Ovary (tissue), 7 donors: ENCODE measurements at regions not wholly inside any gene's neighbourhood (a gene's known extent, or its start where the extent isn't known, plus 50 kb on each side); places are given as distances from the start of the nearest gene placed in this dataset.

Experiments
- DNase-seq, 5 donors: peaks; one replicate each; pipeline ENCODE4 v3.0.0-alpha.2; 2019 to 2020
- H3K27ac ChIP-seq, 2 donors: fragments of 200-600 bp; one replicate each; pipeline versions ENCODE4 v1.5.1 to v1.8.0; 2019 to 2022
- H3K27me3 ChIP-seq: fragments of 200-600 bp; one replicate; pipeline ENCODE4 v1.8.0; 2022
- H3K36me3 ChIP-seq: fragments of 200-600 bp; sonication (generic); one replicate; pipeline ENCODE4 v1.5.1; 2019
- H3K4me1 ChIP-seq: one replicate; pipeline ENCODE4 v1.8.1; 2013; ENCODE audit warnings: mild to moderate bottlenecking, moderate library complexity; ENCODE audit not compliant: insufficient read depth
- H3K4me3 ChIP-seq: fragments of 200-600 bp; sonication (generic); one replicate; pipeline ENCODE4 v1.5.1; 2017
- H3K9me3 ChIP-seq, 2 donors: fragments of 200-600 bp in 1 of 2; sonication (generic) in 1 of 2; one replicate each; pipeline versions ENCODE4 v1.5.1 to v1.8.1; 2013 to 2019; ENCODE audit warnings: mild to moderate bottlenecking in 1 of 2, moderate library complexity in 1 of 2
- EP300 ChIP-seq: sonication (generic); formaldehyde crosslinking; IDR thresholded peaks from one replicate; pipeline ENCODE4 v1.6.1; 2017; ENCODE audit warnings: antibody characterized with exemption
- POLR2A ChIP-seq: fragments of 450-650 bp; IDR thresholded peaks from one replicate; pipeline ENCODE4 v1.6.1; 2017; ENCODE audit warnings: antibody characterized with exemption, mild to moderate bottlenecking, moderate library complexity
- WGBS, 3 donors: extraction: QIAGEN DNeasy Blood & Tissue Kit in 1 of 3; methylation state at CpG; one replicate each; pipeline versions ENCODE4 v1.1.5 to v1.1.7; 2013 to 2017; 5-methylcytosine and 5-hydroxymethylcytosine counted together
- intact Hi-C, 4 donors: fragments of 100-400 bp; cut with DNase I; formaldehyde crosslinking; loops; one replicate each; pipeline versions ENCODE4 v1.11.0 to v1.15.1; 2022 to 2023
- TF ChIP-seq, protein P1 (sequence below), 3 donors: fragments of 450-650 bp in 2 of 3; fragments of 200-600 bp in 1 of 3; IDR thresholded peaks; one replicate each; pipeline versions ENCODE4 v1.5.1 to v1.8.0; 2016 to 2022; ENCODE audit warnings: antibody characterized with exemption in 3 of 3, mild to moderate bottlenecking in 1 of 3
- donor health status: DM: no; HTN: no; CAD: no; lungs with moderate emphysema.
- donor health status: DM: no; HTN: no; CAD: no.
- donor health status: Bipolar disorder and iron deficiency.
- donor health status: DM: no; HTN: no; CAD: no.
- donor health status: DM: yes; HTN: yes; CAD: no.

DNA sequence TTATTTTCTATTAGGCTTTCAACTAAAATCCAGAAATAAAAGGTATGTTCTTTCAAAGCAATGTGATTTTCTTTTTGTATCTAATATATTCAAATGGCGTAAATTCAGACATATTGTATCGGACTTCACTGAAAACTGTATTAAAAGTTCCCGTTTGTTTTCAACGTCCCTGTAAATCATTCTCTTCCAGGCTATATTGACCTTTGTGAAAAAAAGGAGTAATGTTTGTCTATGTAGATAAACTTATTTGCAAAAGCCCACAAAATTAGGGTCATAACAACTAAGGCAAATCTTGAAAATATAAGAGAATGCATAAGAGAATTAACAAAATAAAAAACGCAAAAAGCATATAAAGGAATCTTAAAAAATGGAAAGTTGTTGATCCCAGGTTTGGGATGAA is 1492.4 kb downstream of the AACS start:
- Histone ChIP-seq H3K36me3 (no peaks in the 10 kb centered on the region), H3K4me3 (no peak overlapping the region), H3K4me1 (no peaks in the 10 kb centered on the region), H3K9me3 (no peaks in the 10 kb centered on the region), H3K27ac (no peak overlapping the region), H3K27me3 (no peaks in the 10 kb centered on the region)
- TF ChIP-seq EP300 (no peak), POLR2A (no peak)
- TF ChIP-seq, protein P1, sequence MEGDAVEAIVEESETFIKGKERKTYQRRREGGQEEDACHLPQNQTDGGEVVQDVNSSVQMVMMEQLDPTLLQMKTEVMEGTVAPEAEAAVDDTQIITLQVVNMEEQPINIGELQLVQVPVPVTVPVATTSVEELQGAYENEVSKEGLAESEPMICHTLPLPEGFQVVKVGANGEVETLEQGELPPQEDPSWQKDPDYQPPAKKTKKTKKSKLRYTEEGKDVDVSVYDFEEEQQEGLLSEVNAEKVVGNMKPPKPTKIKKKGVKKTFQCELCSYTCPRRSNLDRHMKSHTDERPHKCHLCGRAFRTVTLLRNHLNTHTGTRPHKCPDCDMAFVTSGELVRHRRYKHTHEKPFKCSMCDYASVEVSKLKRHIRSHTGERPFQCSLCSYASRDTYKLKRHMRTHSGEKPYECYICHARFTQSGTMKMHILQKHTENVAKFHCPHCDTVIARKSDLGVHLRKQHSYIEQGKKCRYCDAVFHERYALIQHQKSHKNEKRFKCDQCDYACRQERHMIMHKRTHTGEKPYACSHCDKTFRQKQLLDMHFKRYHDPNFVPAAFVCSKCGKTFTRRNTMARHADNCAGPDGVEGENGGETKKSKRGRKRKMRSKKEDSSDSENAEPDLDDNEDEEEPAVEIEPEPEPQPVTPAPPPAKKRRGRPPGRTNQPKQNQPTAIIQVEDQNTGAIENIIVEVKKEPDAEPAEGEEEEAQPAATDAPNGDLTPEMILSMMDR (IDR thresholded peaks at IDR 0.05): no peak
- DNase-seq: no peak
- WGBS, 3 donors: 69 to 81% (median 76%) methylated on average over 5 of the region's 5 CpGs
- intact Hi-C loops: no loop called here

DNA sequence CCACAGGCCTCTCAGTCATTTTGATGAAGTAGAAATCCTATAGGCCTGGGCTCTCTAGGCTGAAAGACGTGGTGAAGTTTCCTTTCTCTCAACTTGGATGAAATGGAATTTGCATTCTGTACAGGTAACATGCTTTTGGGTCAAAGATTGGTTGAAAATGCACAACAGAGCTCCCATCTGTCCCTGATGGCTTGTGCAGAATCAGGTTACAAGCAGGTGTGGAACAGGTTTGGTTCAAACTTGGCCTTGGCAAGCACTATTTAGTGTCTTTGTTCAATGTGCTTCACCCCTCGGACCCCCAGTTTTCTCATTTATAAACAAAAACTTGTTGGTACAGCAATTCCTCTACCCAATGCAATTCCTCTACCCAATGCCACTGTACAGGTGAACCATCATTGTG is 1493.0 kb downstream of the AACS start:
- no peaks in the 10 kb centered on the region for H3K9me3 ChIP-seq
- no peak for DNase-seq
- H3K27ac ChIP-seq: no peak overlapping the region
- intact Hi-C loops: no loop called here
- no peaks in the 10 kb centered on the region for H3K4me1 ChIP-seq
- WGBS, 3 donors: 62 to 77% (median 71%) methylated on average over 2 of the region's 2 CpGs
- TF ChIP-seq, protein P1 (IDR thresholded peaks at IDR 0.05): no peak
- TF ChIP-seq POLR2A (no peak), EP300 (no peak)
- no peaks in the 10 kb centered on the region for H3K27me3 ChIP-seq
- no peak overlapping the region for H3K4me3 ChIP-seq
- H3K36me3 ChIP-seq: no peaks in the 10 kb centered on the region

- intact Hi-C loops: no loop called here
- no peak for DNase-seq
- no peaks in the 10 kb centered on the region for H3K27me3 ChIP-seq
- no peak overlapping the region for H3K27ac ChIP-seq
- WGBS, 3 donors: 39 to 48% (median 40%) methylated on average over 3 of the region's 3 CpGs
- H3K4me1 ChIP-seq: no peaks in the 10 kb centered on the region
- no peak for TF ChIP-seq EP300
- TF ChIP-seq, protein P1 (IDR thresholded peaks at IDR 0.05): no peak
- TF ChIP-seq POLR2A: no peak
- no peaks in the 10 kb centered on the region for H3K9me3 ChIP-seq
- H3K4me3 ChIP-seq: no peak overlapping the region
- no peaks in the 10 kb centered on the region for H3K36me3 ChIP-seq
These were observed 1493.6 kb downstream of the AACS start for GRCh38 chr12:126558810-126559209.

GRCh38 chr12:126567016-126567415 is 1501.8 kb downstream of the AACS start:
- intact Hi-C loops: no loop called here
- H3K36me3 ChIP-seq: no peaks in the 10 kb centered on the region
- H3K9me3 ChIP-seq: no peaks in the 10 kb centered on the region
- no peak overlapping the region for H3K4me3 ChIP-seq
- WGBS, 3 donors: 85 to 91% (median 90%) methylated on average over 14 to 18 of the region's 18 CpGs
- DNase-seq: peak in 1 of 5 donors; percentile 14
- TF ChIP-seq, protein P1 (IDR thresholded peaks at IDR 0.05): no peak
- TF ChIP-seq POLR2A (no peak), EP300 (no peak)
- no peaks in the 10 kb centered on the region for H3K4me1 ChIP-seq
- no peaks in the 10 kb centered on the region for H3K27me3 ChIP-seq
- no peak overlapping the region for H3K27ac ChIP-seq

- intact Hi-C loops: no loop called here
- Histone ChIP-seq H3K27me3 (no peaks in the 10 kb centered on the region), H3K27ac (no peak overlapping the region), H3K4me3 (no peak overlapping the region), H3K9me3 (no peaks in the 10 kb centered on the region), H3K4me1 (no peaks in the 10 kb centered on the region), H3K36me3 (no peaks in the 10 kb centered on the region)
- TF ChIP-seq, protein P1 (IDR thresholded peaks at IDR 0.05): no peak
- no peak for TF ChIP-seq POLR2A
- TF ChIP-seq EP300: no peak
- 69 to 75% (median 70%) methylated on average over 5 of the region's 5 CpGs for WGBS, 3 donors
- DNase-seq: no peak
These were observed 1504.5 kb downstream of the AACS start for GRCh38 chr12:126569706-126570105.
